ENCODE measurements at regions not wholly inside any gene's neighbourhood (a gene's known extent, or its start where the extent isn't known, plus 50 kb on each side); places are given as distances from the start of the nearest gene placed in this dataset.

- TF ChIP-seq PPARD (CRISPR knock-in tag; IDR thresholded peaks at IDR 0.05) (no peak), SNIP1 (IDR thresholded peaks at IDR 0.05; ENCODE audit: low read depth) (no peak), RNF219 (CRISPR knock-in tag; IDR thresholded peaks at IDR 0.05) (no peak), ZNF830 (CRISPR knock-in tag; IDR thresholded peaks at IDR 0.05) (no peak), ATF7 (IDR thresholded peaks at IDR 0.05) (no peak), PCBP1 (IDR thresholded peaks at IDR 0.05; ENCODE audit: low read depth, low read length, poor library complexity, severe bottlenecking) (no peak)
Observed at GRCh38 chr2:215826376-215826775, 187.0 kb downstream of the MREG start (continued).

- in situ Hi-C loops (cut with MboI) = no loop called here
- Histone ChIP-seq H3K9me1 (ENCODE audit: control insufficient read depth, insufficient read depth, low read length) (no peaks in the 10 kb centered on the region), H3K4me1 (replicated peaks in 1 of 2; ENCODE audit: control insufficient read depth in 2 of 2, insufficient read depth in 2 of 2, low read length in 2 of 2) (peaks cover 2 to 10% of the 10 kb centered on the region in 2 experiments; a peak in 3 of 5 replicates), H2AFZ (ENCODE audit: low read depth, low read length) (no peak overlapping the region), H3K27me3 (ENCODE audit: control insufficient read depth in 2 of 2, insufficient read depth in 2 of 2, low read length in 2 of 2) (no peaks in the 10 kb centered on the region), H3K79me2 (ENCODE audit: control insufficient read depth, insufficient read depth, low read length) (no peaks in the 10 kb centered on the region), H3K4me2 (ENCODE audit: insufficient read depth, low read length) (no peak overlapping the region), H3K9ac (ENCODE audit: insufficient read depth in 1 of 2, low read depth in 2 of 2, low read length in 2 of 2) (no peak overlapping the region), H3K36me3 (ENCODE audit: control insufficient read depth, insufficient read depth, low read length) (no peaks in the 10 kb centered on the region; the same call in 2 of the 3 replicates), H3K4me3 (no peak overlapping the region), H3K27ac (ENCODE audit: extremely low read depth, low read depth, low read length) (no peak overlapping the region), H3K9me3 (replicated peaks; ENCODE audit: control insufficient read depth, insufficient read depth, low read depth, low read length) (peaks cover 5% of the 10 kb centered on the region; the same call in 1 of the 2 replicates), H4K20me1 (replicated peaks; ENCODE audit: control insufficient read depth, insufficient read depth, low read length) (no peaks in the 10 kb centered on the region)
- TF ChIP-seq ELK3 (CRISPR knock-in tag; IDR thresholded peaks at IDR 0.05) (no peak), ZNF830 (CRISPR knock-in tag; IDR thresholded peaks at IDR 0.05) (no peak), JUN (IDR thresholded peaks at IDR 0.05; ENCODE audit: borderline replicate concordance, low read depth, low read length) (no peak), JUN (CRISPR knock-in tag; IDR thresholded peaks at IDR 0.05; ENCODE audit: borderline replicate concordance) (no peak), ZNF41 (CRISPR knock-in tag; conservative IDR thresholded peaks at IDR 0.05) (no peak), PTTG1 (tag; IDR thresholded peaks at IDR 0.05; ENCODE audit: low read depth) (no peak), PPARD (CRISPR knock-in tag; IDR thresholded peaks at IDR 0.05) (no peak), HDAC1 (IDR thresholded peaks at IDR 0.05) (no peak), CTCFL (IDR thresholded peaks at IDR 0.05; ENCODE audit: borderline replicate concordance, insufficient read depth, low read depth, low read length, poor library complexity, severe bottlenecking) (no peak), ZNF354B (CRISPR knock-in tag; IDR thresholded peaks at IDR 0.05) (no peak), KLF13 (tag; IDR thresholded peaks at IDR 0.05; ENCODE audit: borderline replicate concordance, low read depth) (no peak), ZNF436 (CRISPR knock-in tag; IDR thresholded peaks at IDR 0.05) (no peak)
- ATAC-seq (no peak), FAIRE-seq (no peak), DNase-seq (ENCODE audit: extremely low read depth in 1 of 4, low spot score in 3 of 4) (no peak)
- no TSS peak for BruUV-seq (replicated peaks)
- intact Hi-C loops (cut with micrococcal nuclease) = loop anchor here (2.0 to 10.0 kb wide), 2 partner anchors 33 to 111 kb away; no protein-coding TSS in a partner anchor
- CTCF ChIA-PET (ENCODE audit: low intra/inter-chr PET ratio) = no interaction called here
- POLR2A ChIA-PET = no interaction called here
Observed at GRCh38 chr2:215825707-215826106, 187.6 kb downstream of the MREG start.
